IgD-negative memory B cell (primary cell): ENCODE measurements at regions not wholly inside any gene's neighbourhood (a gene's known extent, or its start where the extent isn't known, plus 50 kb on each side); places are given as distances from the start of the nearest gene placed in this dataset.

Source experiments
- H3K27ac Mint-ChIP-seq, 3 donors: one replicate each; pipeline ENCODE4 v1.8.0; 2020 to 2022; ENCODE audit warnings: mild to moderate bottlenecking in 3 of 3, mixed read lengths in 3 of 3, moderate library complexity in 1 of 3
- H3K27me3 Mint-ChIP-seq: one replicate; pipeline ENCODE4 v1.8.0; 2021; ENCODE audit warnings: mixed read lengths
- H3K36me3 Mint-ChIP-seq: one replicate; pipeline ENCODE4 v1.8.0; 2020; ENCODE audit warnings: mild to moderate bottlenecking, mixed read lengths
- H3K4me1 Mint-ChIP-seq, 3 donors: one replicate each; pipeline ENCODE4 v1.8.0; 2020 to 2022; ENCODE audit warnings: mixed read lengths in 3 of 3, mild to moderate bottlenecking in 1 of 3
- H3K4me3 Mint-ChIP-seq, 4 donors: one replicate each; pipeline ENCODE4 v1.8.0; 2020 to 2022; ENCODE audit warnings: mild to moderate bottlenecking in 4 of 4, mixed read lengths in 4 of 4, moderate library complexity in 3 of 4
- H3K9me3 Mint-ChIP-seq, 3 donors: one replicate each; pipeline ENCODE4 v1.8.0; 2020 to 2021; ENCODE audit warnings: mixed read lengths in 3 of 3, mild to moderate bottlenecking in 1 of 3

DNA sequence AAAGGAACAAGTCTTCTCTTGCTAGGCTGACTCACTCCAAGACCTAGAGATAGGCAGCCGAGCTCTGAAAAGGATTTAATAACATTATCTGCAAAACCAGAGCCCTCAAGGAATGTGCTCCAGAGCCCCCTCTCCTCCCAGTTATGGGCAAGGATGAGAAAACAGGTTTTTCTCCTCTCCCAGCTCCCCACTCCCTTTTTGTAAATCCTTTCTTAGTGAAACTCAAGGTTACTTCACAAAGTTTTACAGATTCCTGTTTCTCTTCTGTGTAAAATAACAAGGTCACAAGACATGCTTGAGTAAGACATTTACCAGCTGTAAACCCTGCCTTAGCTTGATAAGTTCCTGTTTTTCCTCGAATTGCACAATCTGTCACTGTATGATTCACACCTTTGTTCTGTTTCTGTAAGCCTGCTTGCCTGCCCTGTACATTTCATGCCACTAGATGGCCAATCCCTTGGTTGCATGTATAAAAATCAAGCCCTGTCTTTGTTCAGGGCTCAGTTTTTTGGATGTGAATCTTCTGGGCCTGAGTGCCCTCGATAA, 489.4 kb downstream of the KCNA4 start:
- Mint-ChIP-seq H3K4me3 (no peak overlapping the region), H3K9me3 (peaks cover 6 to 9% (median 9%) of the 10 kb centered on the region in 3 donors), H3K4me1 (no peaks in the 10 kb centered on the region), H3K27ac (no peak overlapping the region), H3K27me3 (no peaks in the 10 kb centered on the region), H3K36me3 (no peaks in the 10 kb centered on the region)

DNA sequence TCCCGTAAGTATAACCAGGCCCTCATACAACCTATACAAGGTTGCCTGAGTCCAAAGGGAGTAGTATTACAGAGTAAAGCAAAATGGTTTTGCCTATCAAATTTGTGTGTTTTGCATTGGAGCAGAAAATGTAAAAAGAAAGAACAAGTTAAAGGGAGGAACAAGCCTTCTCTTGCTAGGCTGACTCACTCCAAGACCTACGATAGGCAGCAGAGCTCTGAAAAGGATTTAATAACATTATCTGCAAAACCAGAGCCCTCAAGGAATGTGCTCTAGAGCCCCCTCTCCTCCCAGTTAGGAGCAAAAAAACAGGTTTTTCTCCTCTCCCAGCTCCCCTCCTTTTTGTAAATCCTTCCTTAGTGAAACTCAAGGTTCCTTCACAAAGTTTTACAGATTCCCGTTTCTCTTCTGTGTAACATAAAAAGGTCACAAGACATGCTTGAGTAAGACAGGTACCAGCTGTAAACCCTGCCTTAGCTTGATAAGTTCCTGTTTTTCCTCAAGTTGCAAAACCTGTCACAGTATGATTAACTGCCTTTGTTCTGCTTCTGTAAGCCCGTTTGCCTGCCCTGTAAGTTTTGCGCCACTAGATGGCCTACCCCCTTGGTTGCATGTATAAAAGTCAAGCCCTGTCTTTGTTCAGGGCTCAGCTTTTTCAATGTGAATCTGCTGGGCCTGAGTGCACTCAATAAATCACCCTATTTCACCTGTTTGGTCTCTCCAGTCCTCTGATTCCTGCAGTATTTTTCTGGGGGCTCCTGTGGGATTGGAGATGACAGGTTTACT, 498.2 kb downstream of the KCNA4 start:
- H3K4me1 Mint-ChIP-seq: no peaks in the 10 kb centered on the region
- peaks cover 0 to 5% (median 4%) of the 10 kb centered on the region in 3 donors for H3K9me3 Mint-ChIP-seq
- H3K27ac Mint-ChIP-seq: no peak overlapping the region
- H3K27me3 Mint-ChIP-seq: no peaks in the 10 kb centered on the region
- H3K36me3 Mint-ChIP-seq: no peaks in the 10 kb centered on the region
- no peak overlapping the region for H3K4me3 Mint-ChIP-seq

DNA sequence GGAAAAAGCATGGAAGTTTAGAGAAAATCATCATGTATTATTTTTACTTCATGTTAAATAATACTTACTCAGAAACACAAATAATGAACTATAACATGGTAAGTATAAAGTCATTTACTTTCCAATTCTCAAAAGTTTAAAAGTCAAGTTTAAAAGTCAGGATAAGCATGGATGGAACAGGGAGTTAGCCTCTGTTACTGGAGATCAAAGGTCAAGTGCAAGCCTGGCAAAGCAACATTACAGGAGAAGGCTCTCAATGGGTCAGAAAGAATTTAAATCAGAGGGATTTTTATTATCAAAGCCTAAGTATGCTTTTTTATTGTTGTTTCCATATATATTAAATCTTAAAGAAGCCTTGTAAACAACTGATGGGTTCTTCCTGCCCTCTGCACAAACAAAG, 505.4 kb downstream of the KCNA4 start:
- no peak overlapping the region for H3K4me3 Mint-ChIP-seq
- no peaks in the 10 kb centered on the region for H3K4me1 Mint-ChIP-seq
- peaks cover 0 to 2% (median 0%) of the 10 kb centered on the region in 3 donors for H3K9me3 Mint-ChIP-seq
- no peaks in the 10 kb centered on the region for H3K27me3 Mint-ChIP-seq
- no peaks in the 10 kb centered on the region for H3K36me3 Mint-ChIP-seq
- H3K27ac Mint-ChIP-seq: no peak overlapping the region

DNA sequence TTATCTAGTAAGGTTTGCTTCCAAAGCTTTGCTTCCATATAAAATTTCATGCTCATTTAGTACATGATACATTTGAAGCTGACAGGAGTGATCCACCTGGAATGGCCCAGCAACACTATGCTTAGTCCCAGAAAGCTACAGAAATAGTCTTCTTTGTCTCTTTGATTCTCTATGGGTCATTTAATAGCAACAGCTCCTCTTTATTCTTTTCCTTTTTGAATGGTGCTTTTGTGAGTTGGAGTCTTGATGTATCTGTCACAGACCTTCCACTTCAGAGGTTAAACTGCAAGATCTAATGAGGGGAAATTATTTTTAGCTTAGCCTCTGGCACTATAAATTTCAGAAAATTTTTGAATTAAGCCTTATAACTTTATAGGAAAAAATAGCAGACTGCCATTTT, 509.5 kb downstream of the KCNA4 start:
- Mint-ChIP-seq H3K27ac (no peak overlapping the region), H3K4me3 (no peak overlapping the region), H3K36me3 (no peaks in the 10 kb centered on the region), H3K4me1 (no peaks in the 10 kb centered on the region), H3K9me3 (no peaks in the 10 kb centered on the region), H3K27me3 (no peaks in the 10 kb centered on the region)

DNA sequence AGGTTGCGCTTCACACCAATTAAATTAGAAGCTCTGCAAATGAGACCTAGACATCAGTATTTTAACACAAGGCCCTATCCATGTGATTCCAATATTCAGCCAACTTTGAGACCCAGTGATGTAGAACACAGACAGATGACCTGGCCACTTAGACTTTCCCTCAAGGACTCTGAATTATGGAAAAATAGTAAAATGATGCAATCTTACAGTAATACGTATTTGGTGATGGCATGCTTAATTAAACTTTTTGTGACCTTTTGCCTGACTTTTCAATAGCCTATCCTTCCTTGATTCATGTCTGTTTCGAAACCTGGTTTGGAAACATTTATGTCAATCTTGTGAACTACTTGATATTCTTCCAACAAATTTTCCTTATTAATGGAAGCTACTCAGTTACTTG, 521.2 kb downstream of the KCNA4 start:
- Mint-ChIP-seq H3K36me3 (no peaks in the 10 kb centered on the region), H3K4me1 (no peaks in the 10 kb centered on the region), H3K27ac (no peak overlapping the region), H3K9me3 (peaks cover 0 to 3% (median 0%) of the 10 kb centered on the region in 3 donors), H3K4me3 (no peak overlapping the region), H3K27me3 (no peaks in the 10 kb centered on the region)

DNA sequence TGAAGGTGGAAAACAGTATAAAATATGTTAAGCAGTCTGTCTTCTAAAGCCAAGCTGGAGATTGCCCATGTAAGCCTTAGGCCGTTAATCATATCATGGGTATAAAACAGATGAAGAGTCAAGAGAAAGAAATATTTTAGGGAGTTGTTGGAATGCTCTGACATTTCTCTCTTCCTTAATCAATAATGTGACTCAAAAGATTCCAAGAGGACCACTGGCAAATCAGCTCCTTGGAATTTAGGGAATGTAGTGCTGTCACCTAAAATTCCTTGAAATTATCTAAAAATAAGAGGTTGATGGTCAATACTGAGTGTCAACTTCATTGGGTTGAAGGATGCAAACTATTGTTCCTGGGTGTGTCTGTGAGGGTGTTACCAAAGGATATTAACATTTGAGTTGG, 525.9 kb downstream of the KCNA4 start:
- H3K27me3 Mint-ChIP-seq: no peaks in the 10 kb centered on the region
- peaks cover 0 to 2% (median 0%) of the 10 kb centered on the region in 3 donors for H3K9me3 Mint-ChIP-seq
- H3K36me3 Mint-ChIP-seq: no peaks in the 10 kb centered on the region
- H3K4me3 Mint-ChIP-seq: no peak overlapping the region
- H3K27ac Mint-ChIP-seq: no peak overlapping the region
- no peaks in the 10 kb centered on the region for H3K4me1 Mint-ChIP-seq

DNA sequence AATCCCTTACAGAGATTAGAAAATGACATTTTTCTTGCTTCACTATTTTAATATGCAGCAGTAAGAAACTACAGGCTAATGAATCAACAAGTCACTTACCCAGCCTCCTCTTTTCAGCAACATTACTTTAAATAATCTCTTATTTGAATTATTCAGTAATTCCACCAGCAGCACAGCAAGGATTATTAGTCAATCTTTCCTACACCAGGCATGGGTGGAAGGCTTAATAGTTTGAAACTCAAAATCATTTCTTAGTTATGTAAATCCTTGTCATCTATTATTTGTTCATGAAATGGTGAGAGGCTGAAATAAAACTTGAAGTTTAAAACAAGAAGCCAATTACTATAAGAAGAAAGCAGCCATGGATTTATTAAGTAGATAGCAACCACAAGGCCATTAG, 530.5 kb downstream of the KCNA4 start:
- H3K4me1 Mint-ChIP-seq: no peaks in the 10 kb centered on the region
- H3K27me3 Mint-ChIP-seq: no peaks in the 10 kb centered on the region
- peaks cover 0 to 2% (median 0%) of the 10 kb centered on the region in 3 donors for H3K9me3 Mint-ChIP-seq

DNA sequence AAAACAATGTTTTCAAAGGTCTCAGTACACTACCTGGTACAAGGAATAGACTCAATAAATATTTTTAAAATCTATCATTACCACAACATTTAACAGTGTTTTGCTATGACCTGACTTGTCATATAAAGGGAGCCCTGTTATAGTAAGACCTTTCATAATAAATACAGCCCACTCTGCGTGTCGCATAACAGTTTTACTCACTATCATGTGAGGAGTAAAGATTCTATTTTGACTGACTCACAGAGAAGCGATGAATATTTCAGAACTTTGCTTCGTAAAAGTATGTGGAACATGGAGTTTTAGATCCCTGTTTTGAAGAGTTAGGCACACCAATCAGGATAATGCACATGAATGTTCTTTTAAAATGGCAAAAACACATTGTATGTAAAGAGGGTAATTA, 531.2 kb downstream of the KCNA4 start:
- no peak overlapping the region for H3K27ac Mint-ChIP-seq
- no peaks in the 10 kb centered on the region for H3K36me3 Mint-ChIP-seq
- no peaks in the 10 kb centered on the region for H3K27me3 Mint-ChIP-seq
- no peaks in the 10 kb centered on the region for H3K4me1 Mint-ChIP-seq
- H3K4me3 Mint-ChIP-seq: no peak overlapping the region
- peaks cover 0 to 2% (median 0%) of the 10 kb centered on the region in 3 donors for H3K9me3 Mint-ChIP-seq

More for the DNA sequence above, 530.5 kb downstream of the KCNA4 start:
- Mint-ChIP-seq H3K27ac (no peak overlapping the region), H3K4me3 (no peak overlapping the region), H3K36me3 (no peaks in the 10 kb centered on the region)

DNA sequence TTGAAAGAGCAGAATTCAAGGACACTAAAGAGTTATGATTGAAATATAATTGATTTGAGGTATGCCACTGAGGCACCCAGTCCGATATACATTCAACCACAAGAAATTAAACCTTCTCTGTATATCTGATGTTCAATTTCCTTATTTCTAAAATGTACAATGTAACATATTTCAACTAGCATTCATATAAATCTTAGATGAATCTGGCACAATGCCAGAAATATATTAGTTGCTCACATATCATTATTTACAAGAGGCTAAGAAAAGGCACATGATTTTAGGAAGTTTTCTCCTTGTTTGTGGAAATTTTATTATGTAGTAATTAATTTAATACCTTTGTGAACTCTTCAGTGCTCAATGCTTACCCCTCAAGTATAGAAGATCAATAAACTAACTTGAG, 532.3 kb downstream of the KCNA4 start:
- Mint-ChIP-seq H3K4me3 (no peak overlapping the region), H3K4me1 (no peaks in the 10 kb centered on the region), H3K27ac (no peak overlapping the region), H3K27me3 (no peaks in the 10 kb centered on the region), H3K36me3 (no peaks in the 10 kb centered on the region), H3K9me3 (peaks cover 0 to 2% (median 0%) of the 10 kb centered on the region in 3 donors)

DNA sequence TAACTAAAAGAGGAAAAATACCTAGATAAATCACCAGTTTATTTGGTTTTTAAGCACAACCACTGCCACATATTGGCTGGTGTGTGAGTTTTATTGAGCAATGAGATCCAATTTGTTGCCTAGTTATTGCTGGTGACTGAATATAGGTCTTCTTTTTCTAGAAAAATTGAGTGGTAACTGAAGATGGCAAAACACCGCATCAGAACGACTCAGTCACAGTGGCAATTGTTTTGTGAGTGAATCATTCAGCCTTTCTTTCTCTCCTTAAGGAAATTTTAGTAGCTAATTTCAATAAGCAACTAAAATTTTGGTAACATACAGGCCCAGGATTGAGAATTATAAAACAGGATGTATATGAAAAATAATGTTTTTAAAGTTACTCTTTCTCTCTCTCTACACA, 533.0 kb downstream of the KCNA4 start:
- H3K4me3 Mint-ChIP-seq: no peak overlapping the region
- no peak overlapping the region for H3K27ac Mint-ChIP-seq
- peaks cover 0 to under 1% (median 0%) of the 10 kb centered on the region in 3 donors for H3K9me3 Mint-ChIP-seq

DNA sequence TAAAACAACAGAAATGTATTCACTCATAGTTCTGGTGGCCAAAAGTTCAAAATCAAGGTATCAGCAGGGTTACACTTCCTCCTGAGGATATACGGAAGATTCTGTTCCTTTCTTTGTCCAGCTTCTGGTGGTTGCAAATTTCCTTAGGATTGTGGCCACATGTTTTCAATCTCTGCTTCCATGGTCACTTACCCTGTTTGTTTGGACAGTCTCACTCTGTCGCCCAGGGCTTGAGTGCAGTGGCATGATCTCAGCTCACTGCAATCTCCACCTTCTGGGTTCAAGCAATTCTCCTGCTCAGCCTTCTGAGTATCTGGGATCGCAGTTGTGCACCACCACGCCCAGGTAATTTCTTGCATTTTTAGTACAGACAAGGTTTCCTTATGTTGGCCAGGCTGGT, 534.3 kb downstream of the KCNA4 start:
- no peaks in the 10 kb centered on the region for H3K36me3 Mint-ChIP-seq
- no peak overlapping the region for H3K4me3 Mint-ChIP-seq
- H3K27ac Mint-ChIP-seq: no peak overlapping the region
- no peaks in the 10 kb centered on the region for H3K4me1 Mint-ChIP-seq
- peaks cover 0 to 5% (median 1%) of the 10 kb centered on the region in 3 donors for H3K9me3 Mint-ChIP-seq
- H3K27me3 Mint-ChIP-seq: no peaks in the 10 kb centered on the region

More for the DNA sequence above, 533.0 kb downstream of the KCNA4 start:
- H3K4me1 Mint-ChIP-seq: no peaks in the 10 kb centered on the region
- H3K27me3 Mint-ChIP-seq: no peaks in the 10 kb centered on the region
- H3K36me3 Mint-ChIP-seq: no peaks in the 10 kb centered on the region

DNA sequence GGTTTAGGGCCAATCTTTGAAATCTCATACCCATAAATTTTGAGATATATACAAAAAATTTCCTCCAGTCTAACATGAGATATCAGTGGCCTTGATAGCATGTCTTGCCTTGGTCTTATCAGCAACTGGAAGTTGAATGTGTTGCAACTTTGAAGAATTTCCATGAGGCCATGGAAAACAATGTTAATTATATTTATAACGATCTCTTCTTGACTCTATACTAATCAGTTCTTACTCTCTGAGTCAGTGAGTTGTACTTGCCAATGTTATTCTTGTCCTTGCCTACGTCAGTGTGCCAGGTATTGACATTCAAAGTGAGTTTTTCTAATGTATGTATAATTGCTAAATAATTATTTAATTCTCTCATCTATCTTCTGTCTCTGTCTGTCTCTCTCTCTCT, 535.1 kb downstream of the KCNA4 start:
- Mint-ChIP-seq H3K4me1 (no peaks in the 10 kb centered on the region), H3K36me3 (no peaks in the 10 kb centered on the region), H3K27ac (no peak overlapping the region), H3K9me3 (peaks cover 0 to 5% (median 1%) of the 10 kb centered on the region in 3 donors), H3K4me3 (no peak overlapping the region), H3K27me3 (no peaks in the 10 kb centered on the region)

DNA sequence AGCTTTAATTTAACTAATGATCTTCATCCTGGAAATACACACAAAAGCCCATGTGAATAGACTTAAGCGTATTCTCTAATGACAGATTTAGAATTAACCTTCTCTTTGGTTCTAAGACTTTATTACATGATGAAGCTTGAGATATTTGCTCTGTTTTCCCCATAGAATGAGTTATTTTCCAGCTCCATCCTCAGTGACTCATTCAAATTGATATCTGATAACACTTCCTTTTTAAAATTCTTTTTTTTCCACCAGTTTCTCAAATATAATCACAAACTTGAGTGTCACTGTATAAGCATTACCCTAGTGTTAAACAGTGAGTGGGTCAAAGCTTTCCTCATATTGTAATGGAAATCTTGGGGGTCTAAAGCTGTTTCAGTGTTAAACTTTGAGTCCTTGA, 535.8 kb downstream of the KCNA4 start:
- H3K4me1 Mint-ChIP-seq: no peaks in the 10 kb centered on the region

DNA sequence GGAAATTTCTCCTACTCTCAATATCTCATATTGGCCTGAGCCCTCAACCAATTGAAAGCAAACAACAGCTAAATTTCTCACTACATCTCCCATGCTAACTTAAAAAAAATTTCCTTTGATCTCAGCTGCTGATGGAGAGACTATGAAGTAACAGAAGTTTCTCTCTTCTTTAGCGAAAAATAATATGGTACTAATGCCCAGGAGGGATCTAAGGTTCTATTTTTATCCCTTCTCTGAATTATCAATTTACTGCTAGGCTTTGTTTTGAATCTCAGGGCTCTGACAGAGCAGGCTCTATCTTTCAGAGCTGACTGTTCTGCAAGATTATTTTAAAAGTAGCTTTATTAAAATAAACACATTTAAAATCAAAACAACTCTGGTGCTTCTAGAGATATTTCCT, 558.6 kb downstream of the KCNA4 start:
- no peaks in the 10 kb centered on the region for H3K4me1 Mint-ChIP-seq
- no peaks in the 10 kb centered on the region for H3K27me3 Mint-ChIP-seq
- H3K27ac Mint-ChIP-seq: no peak overlapping the region
- no peak overlapping the region for H3K4me3 Mint-ChIP-seq
- no peaks in the 10 kb centered on the region for H3K36me3 Mint-ChIP-seq
- H3K9me3 Mint-ChIP-seq: no peaks in the 10 kb centered on the region

More for the DNA sequence above, 535.8 kb downstream of the KCNA4 start:
- no peak overlapping the region for H3K27ac Mint-ChIP-seq
- H3K36me3 Mint-ChIP-seq: no peaks in the 10 kb centered on the region
- peaks cover 0 to 5% (median 3%) of the 10 kb centered on the region in 3 donors for H3K9me3 Mint-ChIP-seq
- H3K4me3 Mint-ChIP-seq: no peak overlapping the region
- no peaks in the 10 kb centered on the region for H3K27me3 Mint-ChIP-seq

DNA sequence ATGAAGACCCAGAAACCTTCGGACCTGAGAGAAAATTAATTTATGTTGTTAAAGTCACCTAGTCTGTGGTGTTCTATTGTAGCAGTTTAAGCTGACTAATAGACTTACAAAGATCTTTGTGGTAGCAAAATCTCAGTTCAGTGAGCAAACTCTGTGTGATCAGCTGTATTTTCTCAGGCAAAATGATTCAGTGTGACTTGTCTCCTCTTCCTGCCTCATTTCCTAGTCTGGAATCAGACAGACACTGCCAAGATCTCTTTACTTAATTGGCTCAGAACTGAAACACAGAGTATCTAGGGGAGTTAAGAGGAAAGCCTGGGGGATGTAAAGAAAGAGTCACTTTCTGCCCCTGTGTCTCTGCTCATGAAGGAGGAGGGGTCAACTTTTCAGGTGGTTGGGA, 564.7 kb downstream of the KCNA4 start:
- Mint-ChIP-seq H3K4me3 (no peak overlapping the region), H3K9me3 (no peaks in the 10 kb centered on the region), H3K27ac (no peak overlapping the region), H3K27me3 (no peaks in the 10 kb centered on the region), H3K36me3 (no peaks in the 10 kb centered on the region), H3K4me1 (peaks cover 0 to 1% (median 0%) of the 10 kb centered on the region in 3 donors)
